Smooth muscle cell of the brain vasculature (primary cell): ENCODE measurements at regions not wholly inside any gene's neighbourhood (a gene's known extent, or its start where the extent isn't known, plus 50 kb on each side); places are given as distances from the start of the nearest gene placed in this dataset.
A peak's percentile ranks its signal among the peaks of the same experiment; 100 is the strongest.
"Not testable (repeated sequence)": the region's sequence is repeated elsewhere in the genome, so short reads cannot be mapped to it uniquely, and the experiment has no call there.

Experiments used
- DNase-seq: peaks from one replicate; pipeline ENCODE4 v3.0.0-alpha.2; 2012; ENCODE audit warnings: low read depth, low spot score

- no peak for DNase-seq
Observed at GRCh38 chr6:20263059-20263458, 50.8 kb upstream of the MBOAT1 start.

GRCh38 chr6:20265842-20266241 lies 53.6 kb upstream of the MBOAT1 start:
- no peak for DNase-seq

GRCh38 chr6:20266851-20267608 lies 54.8 kb upstream of the MBOAT1 start:
- DNase-seq, result no peak

GRCh38 chr6:20269181-20269580 lies 56.9 kb upstream of the MBOAT1 start:
- DNase-seq, result no peak

GRCh38 chr6:20271818-20272217 lies 59.5 kb upstream of the MBOAT1 start:
- DNase-seq, result no peak

GRCh38 chr6:20274137-20274536 lies 61.9 kb upstream of the MBOAT1 start:
- DNase-seq, result no peak

- DNase-seq, result not testable (repeated sequence)
Observed at GRCh38 chr6:20275837-20276236, 63.6 kb upstream of the MBOAT1 start.

- DNase-seq, result not testable (repeated sequence)
Observed at GRCh38 chr6:20277724-20278123, 65.5 kb upstream of the MBOAT1 start.

- DNase-seq, result no peak
Observed at GRCh38 chr6:20279051-20279450, 66.8 kb upstream of the MBOAT1 start.

GRCh38 chr6:20279608-20280287 lies 67.5 kb upstream of the MBOAT1 start:
- no peak for DNase-seq

GRCh38 chr6:20280288-20280621 lies 68.0 kb upstream of the MBOAT1 start:
- DNase-seq, result no peak

GRCh38 chr6:20284672-20285071 lies 72.4 kb upstream of the MBOAT1 start:
- DNase-seq, result no peak

GRCh38 chr6:20286968-20287565 lies 74.8 kb upstream of the MBOAT1 start:
- DNase-seq, result no peak

- peak; percentile 71 for DNase-seq
Observed at GRCh38 chr6:20291764-20292580, 79.7 kb upstream of the MBOAT1 start.

GRCh38 chr6:20292905-20293304 lies 80.6 kb upstream of the MBOAT1 start:
- no peak for DNase-seq

- DNase-seq, result no peak
Observed at GRCh38 chr6:20301256-20301655, 89.0 kb upstream of the MBOAT1 start.

GRCh38 chr6:20302168-20302567 lies 89.9 kb upstream of the MBOAT1 start:
- no peak for DNase-seq

GRCh38 chr6:20302702-20303251 lies 90.5 kb upstream of the MBOAT1 start:
- DNase-seq, result no peak

- DNase-seq, result no peak
Observed at GRCh38 chr6:20306491-20306890, 94.2 kb upstream of the MBOAT1 start.

- DNase-seq, result no peak
Observed at GRCh38 chr6:20309186-20309585, 92.5 kb upstream of the E2F3 start.

- no peak for DNase-seq
Observed at GRCh38 chr6:20310185-20310584, 91.5 kb upstream of the E2F3 start.

- DNase-seq, result no peak
Observed at GRCh38 chr6:20312606-20313005, 89.1 kb upstream of the E2F3 start.
